Fibroblast of lung (primary cell): ENCODE measurements at regions not wholly inside any gene's neighbourhood (a gene's known extent, or its start where the extent isn't known, plus 50 kb on each side); places are given as distances from the start of the nearest gene placed in this dataset.

Experiments used
- DNase-seq, 2 donors: peaks; one replicate each; pipeline versions ENCODE4 v3.0.0 to v3.0.0-alpha.2; 2010; ENCODE audit warnings: low read depth in 2 of 2
- H2AFZ ChIP-seq: 2 replicates; pipeline ENCODE4 v1.5.1; 2012; ENCODE audit warnings: low read length, control low read depth, inconsistent platforms
- H3K27ac ChIP-seq: 2 replicates; pipeline ENCODE4 v1.5.1; 2011; ENCODE audit warnings: low read length, control low read depth; ENCODE audit not compliant: insufficient read depth
- H3K27me3 ChIP-seq: 2 replicates; pipeline ENCODE4 v1.5.1; 2011; ENCODE audit warnings: mild to moderate bottlenecking, low read length; ENCODE audit not compliant: control insufficient read depth, insufficient read depth
- H3K36me3 ChIP-seq: 2 replicates; pipeline ENCODE4 v1.5.1; 2011; ENCODE audit warnings: low read length; ENCODE audit not compliant: control insufficient read depth, insufficient read depth
- H3K4me1 ChIP-seq: 2 replicates; pipeline ENCODE4 v1.5.1; 2011; ENCODE audit warnings: low read length; ENCODE audit not compliant: control insufficient read depth, insufficient read depth; ENCODE audit errors: extremely low read depth
- H3K4me2 ChIP-seq: 2 replicates; pipeline ENCODE4 v1.5.1; 2011; ENCODE audit warnings: low read length, control low read depth; ENCODE audit not compliant: insufficient read depth; ENCODE audit errors: extremely low read depth
- H3K4me3 ChIP-seq, 4 experiments: fragments of 200-600 bp in 1 of 4; sonication (generic) in 1 of 4; replicated peaks in 1 of 4; 2 replicates each; pipeline ENCODE4 v1.5.1; 2011 to 2016; ENCODE audit warnings: low read length in 4 of 4, low read depth in 3 of 4, mild to moderate bottlenecking in 3 of 4, control low read depth in 2 of 4, inconsistent platforms in 1 of 4, mixed read lengths in 1 of 4; ENCODE audit not compliant: insufficient read depth in 1 of 4; ENCODE audit errors: control extremely low read depth in 1 of 4
- H3K79me2 ChIP-seq: 2 replicates; pipeline ENCODE4 v1.5.1; 2012; ENCODE audit warnings: mild to moderate bottlenecking, low read length, inconsistent platforms; ENCODE audit not compliant: control insufficient read depth, insufficient read depth
- H3K9ac ChIP-seq: 2 replicates; pipeline ENCODE4 v1.5.1; 2011; ENCODE audit warnings: mild to moderate bottlenecking, low read length, control low read depth; ENCODE audit not compliant: insufficient read depth
- H3K9me3 ChIP-seq: 2 replicates; pipeline ENCODE4 v1.5.1; 2012; ENCODE audit warnings: low read depth, low read length; ENCODE audit not compliant: control insufficient read depth, insufficient read depth
- H4K20me1 ChIP-seq: 2 replicates; pipeline ENCODE4 v1.5.1; 2011; ENCODE audit warnings: low read length; ENCODE audit not compliant: control insufficient read depth, insufficient read depth; ENCODE audit errors: extremely low read depth
- CTCF ChIP-seq, 2 donors: IDR thresholded peaks in 1 of 2; conservative IDR thresholded peaks in 1 of 2; 1 replicate in 1 of 2; 2 replicates in 1 of 2; pipeline ENCODE4 v1.5.1; 2011 to 2012; ENCODE audit warnings: low read length in 2 of 2, control low read depth in 1 of 2, inconsistent platforms in 1 of 2, low read depth in 1 of 2, mild to moderate bottlenecking in 1 of 2
- EZH2 ChIP-seq: IDR thresholded peaks from 2 replicates; pipeline ENCODE4 v1.5.1; 2012; ENCODE audit warnings: low read length, control low read depth, mild to moderate bottlenecking; ENCODE audit errors: missing control alignments

DNA sequence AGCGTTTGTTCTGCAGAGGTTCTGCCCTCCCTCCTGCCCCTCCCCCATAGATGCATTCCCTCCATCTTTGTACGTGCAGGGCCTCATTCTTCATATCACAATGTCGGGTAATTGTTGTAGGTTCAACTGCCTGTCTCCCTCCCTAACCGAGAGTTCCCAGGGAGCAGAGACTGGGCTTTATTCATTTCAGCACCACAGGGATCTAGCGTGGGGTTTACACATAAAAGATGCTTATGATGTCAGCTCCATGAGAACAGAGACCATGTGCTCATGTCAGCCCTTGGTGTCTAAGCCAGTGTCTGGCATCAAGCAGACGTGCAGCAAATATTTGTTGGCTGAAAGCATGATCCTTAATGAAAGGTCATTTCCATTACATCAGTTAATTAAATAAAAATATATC is 298.9 kb upstream of the TRIB2 start:
- no peak overlapping the region for H3K9ac ChIP-seq
- no peaks in the 10 kb centered on the region for H3K4me1 ChIP-seq
- no peaks in the 10 kb centered on the region for H3K27me3 ChIP-seq
- H4K20me1 ChIP-seq = no peaks in the 10 kb centered on the region
- no peak overlapping the region for H3K4me3 ChIP-seq
- no peaks in the 10 kb centered on the region for H3K79me2 ChIP-seq
- H2AFZ ChIP-seq = no peak overlapping the region
- no peak overlapping the region for H3K4me2 ChIP-seq
- no peaks in the 10 kb centered on the region for H3K9me3 ChIP-seq
- no peak for TF ChIP-seq EZH2
- TF ChIP-seq CTCF (conservative IDR thresholded peaks at IDR 0.05 in 1 of 2, IDR thresholded peaks at IDR 0.05 in 1 of 2; ENCODE audit: low read depth in 1 of 2, low read length in 2 of 2) = no peak
- no peak overlapping the region for H3K27ac ChIP-seq
- H3K36me3 ChIP-seq = no peaks in the 10 kb centered on the region
- peak in 1 of 2 donors; percentile 47 for DNase-seq

GRCh38 chr2:12419803-12420202 is 296.9 kb upstream of the TRIB2 start:
- no peaks in the 10 kb centered on the region for H3K9me3 ChIP-seq
- H2AFZ ChIP-seq = no peak overlapping the region
- no peaks in the 10 kb centered on the region for H3K27me3 ChIP-seq
- no peak overlapping the region for H3K27ac ChIP-seq
- H4K20me1 ChIP-seq = no peaks in the 10 kb centered on the region
- no peaks in the 10 kb centered on the region for H3K79me2 ChIP-seq
- no peak for DNase-seq
- H3K4me2 ChIP-seq = no peak overlapping the region
- H3K4me3 ChIP-seq = no peak overlapping the region
- no peak overlapping the region for H3K9ac ChIP-seq
- no peaks in the 10 kb centered on the region for H3K36me3 ChIP-seq
- TF ChIP-seq CTCF (conservative IDR thresholded peaks at IDR 0.05 in 1 of 2, IDR thresholded peaks at IDR 0.05 in 1 of 2; ENCODE audit: low read depth in 1 of 2, low read length in 2 of 2) (no peak), EZH2 (no peak)
- no peaks in the 10 kb centered on the region for H3K4me1 ChIP-seq

DNA sequence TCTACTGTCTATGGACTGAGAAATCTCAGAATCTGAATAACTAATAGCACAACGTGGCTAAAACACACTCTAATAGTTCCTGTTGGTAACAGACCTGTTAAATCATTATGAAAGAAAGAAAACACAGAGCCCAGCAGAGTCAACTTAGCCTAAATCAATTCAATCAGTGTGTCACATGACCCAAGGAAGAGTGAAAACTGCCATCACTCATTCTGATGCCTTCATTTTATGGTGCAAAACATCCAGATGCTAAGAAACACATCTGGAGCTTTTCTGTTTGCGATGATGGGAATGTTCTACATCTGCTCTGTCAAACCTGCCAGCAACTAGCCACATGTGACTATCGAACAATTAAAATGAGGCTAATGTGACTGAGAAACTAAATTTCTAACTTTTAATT is 295.7 kb upstream of the TRIB2 start:
- no peak for DNase-seq
- Histone ChIP-seq H3K9me3 (no peaks in the 10 kb centered on the region), H4K20me1 (no peaks in the 10 kb centered on the region), H3K9ac (no peak overlapping the region), H3K36me3 (no peaks in the 10 kb centered on the region), H3K27me3 (no peaks in the 10 kb centered on the region), H3K4me2 (no peak overlapping the region), H2AFZ (no peak overlapping the region), H3K79me2 (no peaks in the 10 kb centered on the region), H3K4me1 (no peaks in the 10 kb centered on the region), H3K27ac (no peak overlapping the region), H3K4me3 (no peak overlapping the region)
- TF ChIP-seq CTCF (conservative IDR thresholded peaks at IDR 0.05 in 1 of 2, IDR thresholded peaks at IDR 0.05 in 1 of 2; ENCODE audit: low read depth in 1 of 2, low read length in 2 of 2) = no peak
- no peak for TF ChIP-seq EZH2
